HG03095 (cell line): ENCODE measurements at regions not wholly inside any gene's neighbourhood (a gene's known extent, or its start where the extent isn't known, plus 50 kb on each side); places are given as distances from the start of the nearest gene placed in this dataset.

Source experiments
- ATAC-seq: cut with Tn5 transposase; IDR thresholded peaks from one replicate; pipeline ENCODE4 v1.9.1; 2021; ENCODE audit warnings: moderate library complexity; ENCODE audit not compliant: unreplicated experiment

DNA sequence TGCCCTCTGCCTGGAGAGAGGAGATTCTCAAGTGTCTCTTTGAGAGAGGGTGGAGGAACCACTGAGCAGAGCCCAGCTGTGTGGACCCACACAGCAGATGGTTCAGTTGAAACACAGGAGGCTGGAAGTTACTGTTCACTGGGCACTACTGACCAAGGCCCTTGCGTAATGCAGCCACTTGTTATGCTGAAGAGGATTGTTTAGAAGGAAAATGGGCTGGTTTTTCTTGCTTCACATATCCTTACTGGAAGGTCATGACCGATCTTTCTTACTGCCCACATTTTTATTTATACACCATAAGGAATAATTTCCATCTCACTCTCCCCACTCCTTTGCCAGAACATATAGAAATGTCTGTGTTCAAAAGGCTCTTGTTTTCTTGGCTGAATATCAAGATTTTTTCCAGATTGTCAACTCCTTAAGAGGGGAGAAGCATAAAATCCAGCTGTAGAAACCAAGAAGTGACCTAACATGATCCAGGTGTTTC is 375.1 kb upstream of the DDHD1 start:
- ATAC-seq = no peak

DNA sequence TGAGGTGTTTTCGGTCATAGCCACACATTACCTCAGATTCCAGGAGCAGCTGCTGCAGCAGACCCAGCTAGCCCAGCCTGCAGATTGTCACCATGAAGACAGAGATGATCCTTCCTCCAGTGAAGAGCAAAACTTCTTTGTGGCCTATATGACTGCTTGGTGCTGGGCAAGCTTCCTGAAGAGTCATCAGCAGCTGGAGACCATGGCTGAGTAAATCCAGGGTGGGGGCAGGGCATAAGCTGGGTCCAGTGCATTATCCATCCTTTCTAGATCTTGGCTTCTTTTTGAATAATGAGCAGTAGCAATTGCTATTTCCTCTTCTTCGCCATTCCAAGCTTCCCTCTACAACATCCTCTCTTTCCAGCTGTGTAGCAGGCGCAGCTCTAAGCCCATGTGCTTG is 373.1 kb upstream of the DDHD1 start:
- no peak for ATAC-seq

DNA sequence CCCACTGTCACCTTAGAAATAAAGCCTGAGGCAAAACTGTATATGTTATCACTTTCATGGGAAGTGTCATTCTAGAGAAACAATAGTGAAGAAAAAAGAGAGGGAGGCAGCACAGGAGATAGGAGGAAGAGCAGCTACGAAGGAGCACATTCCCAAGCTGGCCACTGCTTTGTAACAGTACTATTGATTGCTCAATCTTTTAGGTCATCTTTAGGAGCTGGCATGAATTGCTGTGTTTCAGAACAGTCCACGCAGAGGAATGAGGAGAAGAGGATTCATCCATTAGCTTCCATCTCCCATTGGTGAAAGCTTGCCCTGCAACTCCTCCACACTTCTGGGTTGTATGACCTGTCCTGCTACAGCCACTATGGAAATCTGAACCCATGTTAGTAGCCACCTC is 372.5 kb upstream of the DDHD1 start:
- no peak for ATAC-seq

- no peak for ATAC-seq
These were observed 371.3 kb upstream of the DDHD1 start for GRCh38 chr14:53524391-53524790.

GRCh38 chr14:53523226-53523625 is 370.1 kb upstream of the DDHD1 start:
- ATAC-seq = no peak

DNA sequence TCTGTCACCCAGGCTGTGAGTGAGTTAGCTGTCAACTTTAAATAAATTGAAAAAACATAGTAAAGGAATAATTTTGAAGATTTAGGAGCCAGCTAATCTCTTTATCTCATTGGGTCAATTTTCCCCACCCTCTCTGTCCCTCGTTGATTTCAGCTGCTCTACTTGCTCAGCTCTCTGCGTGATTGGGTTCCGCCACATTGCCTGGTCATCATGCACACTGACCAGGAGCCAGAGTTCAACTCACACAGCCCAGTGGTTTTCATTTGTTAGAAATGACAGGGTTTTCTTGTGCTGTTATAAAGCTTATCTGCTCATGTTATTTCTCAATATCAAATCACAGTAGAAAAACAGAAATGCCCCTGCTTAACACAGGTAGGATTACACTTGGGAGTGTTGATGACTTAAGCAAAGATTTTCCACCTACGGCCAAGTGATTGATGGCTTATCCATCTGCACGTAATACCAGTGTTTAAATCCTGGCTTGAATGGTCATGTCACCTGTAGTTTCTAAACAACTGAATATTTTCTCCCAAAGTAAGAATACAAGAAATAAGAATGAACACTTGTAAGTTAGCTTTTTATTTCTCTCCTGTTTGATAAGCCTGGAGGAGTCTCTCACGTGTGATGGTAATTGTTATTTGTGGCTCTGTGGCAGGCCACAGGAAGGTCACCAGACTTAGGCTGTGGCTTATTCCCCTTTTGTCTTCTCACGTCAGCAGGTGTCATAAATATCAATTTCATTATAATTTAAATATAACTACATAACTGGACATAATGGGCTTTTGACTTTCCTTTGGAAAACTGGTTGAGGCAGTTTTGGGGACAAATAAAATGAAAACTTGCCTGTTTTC is 367.2 kb upstream of the DDHD1 start:
- ATAC-seq = no peak

DNA sequence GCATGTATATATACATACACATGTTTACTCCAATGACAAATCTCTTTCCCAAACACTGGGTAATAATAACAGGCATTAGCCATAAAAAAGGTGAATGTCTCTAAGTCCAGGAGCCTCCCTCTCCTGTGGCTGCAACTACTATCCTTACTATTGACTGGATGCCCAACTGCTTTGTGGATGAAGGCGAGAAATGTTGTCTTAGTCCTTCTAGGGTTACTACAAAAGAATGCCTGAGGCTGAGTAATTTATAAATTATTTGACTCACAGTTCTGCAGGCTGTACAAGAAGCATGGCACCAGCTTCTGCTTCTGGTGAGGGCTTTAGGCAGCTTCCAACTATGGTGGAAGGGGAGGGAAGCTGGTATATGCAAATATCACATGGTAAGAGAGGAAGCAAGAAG is 366.0 kb upstream of the DDHD1 start:
- ATAC-seq = no peak

DNA sequence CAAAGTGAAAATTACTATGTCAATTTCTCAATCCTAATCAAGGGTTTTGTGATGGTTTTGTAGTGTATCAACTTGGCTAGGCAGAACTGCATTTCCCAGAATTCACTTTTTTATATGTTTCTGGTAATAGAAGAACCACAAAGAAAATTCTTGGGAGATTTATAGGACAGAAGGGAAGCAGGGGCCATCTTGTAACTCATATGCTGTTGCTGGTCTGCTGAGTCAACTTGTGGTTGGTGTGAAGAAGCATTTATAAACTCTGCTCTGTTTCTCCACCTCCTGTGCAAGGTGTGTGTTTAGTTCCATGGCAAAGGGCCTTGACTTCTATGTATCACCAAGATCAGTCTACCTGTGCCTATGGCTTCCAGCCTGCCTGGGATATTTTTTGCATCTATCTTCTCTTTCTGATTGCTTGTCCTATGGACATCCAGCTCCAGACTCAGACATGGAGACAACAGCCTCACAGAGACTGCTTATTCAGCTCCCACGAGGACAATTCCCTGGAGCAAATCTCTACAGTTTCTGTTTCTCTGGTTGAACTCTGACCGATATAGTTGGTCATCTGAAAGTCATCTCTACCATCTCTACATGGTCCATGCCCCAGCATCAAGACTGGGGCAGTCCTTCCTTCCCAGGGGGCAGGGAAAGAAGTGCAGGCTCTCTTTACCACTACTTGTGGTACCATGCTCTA is 364.3 kb upstream of the DDHD1 start:
- ATAC-seq = no peak

- no peak for ATAC-seq
These were observed 363.2 kb upstream of the DDHD1 start for GRCh38 chr14:53516261-53516774.

DNA sequence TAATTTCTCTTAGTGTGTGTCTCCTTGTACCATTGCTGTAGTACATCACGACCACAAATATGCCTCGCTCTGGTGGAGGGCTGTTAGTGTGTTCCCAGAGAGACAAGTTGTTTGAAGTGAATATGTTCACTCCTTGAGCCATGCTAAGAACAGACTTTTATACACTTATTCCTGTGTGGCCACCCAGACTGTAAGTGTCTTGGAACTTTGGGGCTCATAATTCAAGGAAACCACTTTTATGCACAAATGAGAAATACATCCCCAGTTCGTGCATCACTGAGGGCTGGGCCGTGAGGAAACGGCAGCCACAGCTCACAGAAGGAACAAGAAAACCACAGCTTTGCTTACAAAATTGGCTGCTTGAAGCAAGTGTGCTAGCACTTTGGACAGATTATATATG is 362.2 kb upstream of the DDHD1 start:
- ATAC-seq = no peak

DNA sequence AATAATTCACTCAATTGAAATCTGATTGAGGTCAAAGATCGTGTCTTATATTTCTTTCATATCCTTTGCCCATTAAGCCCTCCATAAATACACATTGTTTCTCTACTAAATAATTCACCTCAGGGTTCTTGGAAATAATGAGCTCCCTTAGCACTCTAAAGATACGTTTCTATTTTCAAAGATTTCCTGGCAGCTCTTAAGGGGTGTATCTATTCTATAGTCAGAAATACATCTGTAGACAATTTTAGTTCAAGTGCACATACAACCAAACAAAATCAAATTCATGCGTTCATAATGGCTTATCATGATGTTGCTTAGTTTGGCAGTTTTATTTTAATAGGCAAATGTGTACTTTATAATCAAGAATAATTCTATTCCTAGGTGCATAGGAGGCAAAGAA is 361.1 kb upstream of the DDHD1 start:
- ATAC-seq = no peak

GRCh38 chr14:53510281-53510912 is 357.3 kb upstream of the DDHD1 start:
- no peak for ATAC-seq

- no peak for ATAC-seq
These were observed 356.4 kb upstream of the DDHD1 start for GRCh38 chr14:53509276-53510244.

- ATAC-seq = no peak
These were observed 348.5 kb upstream of the DDHD1 start for GRCh38 chr14:53501361-53502211.

GRCh38 chr14:53500191-53500590 is 347.1 kb upstream of the DDHD1 start:
- no peak for ATAC-seq

DNA sequence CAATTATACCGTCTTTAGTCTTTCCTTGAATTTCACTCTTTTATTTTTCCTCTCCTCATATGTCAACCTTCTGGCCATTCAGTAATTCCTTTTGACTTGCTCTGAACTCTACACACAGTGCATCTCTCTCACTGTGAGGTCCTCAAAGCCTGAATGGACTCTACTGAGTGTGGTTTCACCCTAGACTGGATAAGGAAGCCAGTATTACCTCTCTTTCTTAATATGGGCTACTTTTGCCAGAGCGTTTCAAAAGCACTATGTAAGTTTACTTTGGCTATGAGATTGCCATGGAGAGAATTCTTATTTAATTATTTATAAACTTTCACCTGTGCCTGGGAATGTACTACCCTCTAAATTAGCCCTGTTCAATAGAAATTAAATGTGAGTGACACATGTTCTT is 343.5 kb upstream of the DDHD1 start:
- ATAC-seq = no peak

GRCh38 chr14:53495846-53496343 is 342.8 kb upstream of the DDHD1 start:
- no peak for ATAC-seq

- no peak for ATAC-seq
These were observed 341.5 kb upstream of the DDHD1 start for GRCh38 chr14:53494587-53494986.

DNA sequence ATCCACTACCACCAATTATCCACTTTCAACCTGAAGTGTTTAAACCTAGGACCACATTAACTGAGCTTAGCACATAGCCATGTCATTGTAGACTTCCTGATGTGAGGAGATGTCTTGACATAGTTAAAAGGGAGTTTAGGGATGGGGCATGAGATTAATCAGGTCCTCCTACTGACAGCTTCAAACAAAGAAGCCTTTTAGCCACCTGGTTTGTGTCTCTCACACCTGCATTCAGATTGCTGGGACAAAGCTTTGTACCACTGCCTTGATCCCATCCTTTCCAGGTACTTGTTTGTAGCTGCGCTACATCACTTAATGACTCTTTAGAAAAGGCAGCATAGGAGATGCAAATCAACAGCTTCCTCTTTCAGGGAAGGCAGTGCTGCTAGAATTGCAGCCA is 340.7 kb upstream of the DDHD1 start:
- no peak for ATAC-seq
